AG04450 (cell line): ENCODE measurements at regions not wholly inside any gene's neighbourhood (a gene's known extent, or its start where the extent isn't known, plus 50 kb on each side); places are given as distances from the start of the nearest gene placed in this dataset.

Experiments used
- CTCF ChIA-PET: fragments of 300-600, 350-600 bp; formaldehyde crosslinking; extraction: SDS; loops from one replicate; lab custom pipeline; 2022; ENCODE audit warnings: antibody characterized with exemption, inconsistent platforms; lab: Charles Lee
- POLR2A ChIA-PET: fragments of 350-600 bp; formaldehyde crosslinking; extraction: SDS; loops from one replicate; lab custom pipeline; 2021; ENCODE audit warnings: antibody characterized with exemption, inconsistent platforms; lab: Yijun Ruan, JAX
- DNase-seq: peaks from one replicate; pipeline ENCODE4 v3.0.0-alpha.2; 2011; ENCODE audit warnings: low read depth, low spot score
- H3K27ac ChIP-seq: one replicate; pipeline ENCODE4 v1.5.1; 2012; ENCODE audit warnings: low read depth, low read length, control low read depth
- H3K27me3 ChIP-seq: one replicate; pipeline ENCODE4 v1.6.0; 2012; ENCODE audit warnings: low read length; ENCODE audit not compliant: control insufficient read depth, insufficient read depth
- H3K4me3 ChIP-seq: 2 replicates; pipeline ENCODE4 v1.5.1; 2011; ENCODE audit warnings: mild to moderate bottlenecking, low read depth, low read length, control low read depth
- H3K9me3 ChIP-seq: 2 replicates; pipeline ENCODE4 v1.5.1; 2012; ENCODE audit warnings: low read length; ENCODE audit not compliant: control insufficient read depth, insufficient read depth
- CTCF ChIP-seq: IDR thresholded peaks from 2 replicates; pipeline ENCODE4 v1.5.1; 2011; ENCODE audit warnings: low read depth, low read length, control low read depth, inconsistent platforms

- no peak for DNase-seq
- H3K4me3 ChIP-seq = no peak overlapping the region
- H3K27ac ChIP-seq = no peak overlapping the region
- TF ChIP-seq CTCF = no peak
- no peaks in the 10 kb centered on the region for H3K9me3 ChIP-seq
- no peaks in the 10 kb centered on the region for H3K27me3 ChIP-seq
- POLR2A ChIA-PET = no interaction called here
- CTCF ChIA-PET = no interaction called here
These were observed 298.6 kb downstream of the PABPC4L start for GRCh38 chr4:133903029-133903428.

- H3K27me3 ChIP-seq = no peaks in the 10 kb centered on the region
- no peak for DNase-seq
- no peak overlapping the region for H3K4me3 ChIP-seq
- TF ChIP-seq CTCF = no peak
- CTCF ChIA-PET = interaction anchor here (0.5 kb wide), 1 partner anchor 744 kb away, joined by 3 read pairs; no protein-coding TSS in a partner anchor
- POLR2A ChIA-PET = no interaction called here
- H3K27ac ChIP-seq = no peak overlapping the region
- no peaks in the 10 kb centered on the region for H3K9me3 ChIP-seq
These were observed 310.6 kb downstream of the PABPC4L start for GRCh38 chr4:133891011-133891410.

GRCh38 chr4:133887723-133888122, 313.9 kb downstream of the PABPC4L start:
- ChIA-PET POLR2A (no interaction called here), CTCF (no interaction called here)
- TF ChIP-seq CTCF = no peak
- no peaks in the 10 kb centered on the region for H3K9me3 ChIP-seq
- H3K4me3 ChIP-seq = no peak overlapping the region
- H3K27me3 ChIP-seq = no peaks in the 10 kb centered on the region
- DNase-seq = no peak
- H3K27ac ChIP-seq = no peak overlapping the region

- TF ChIP-seq CTCF = no peak
- H3K27ac ChIP-seq = no peak overlapping the region
- no peaks in the 10 kb centered on the region for H3K9me3 ChIP-seq
- no peak overlapping the region for H3K4me3 ChIP-seq
- DNase-seq = no peak
- no peaks in the 10 kb centered on the region for H3K27me3 ChIP-seq
- CTCF ChIA-PET = interaction anchor here (1.1 kb wide), 1 partner anchor 68 kb away, joined by 3 read pairs; no protein-coding TSS in a partner anchor
- POLR2A ChIA-PET = no interaction called here
These were observed 332.1 kb downstream of the PABPC4L start for GRCh38 chr4:133869486-133869885.

GRCh38 chr4:133868856-133869255, 332.7 kb downstream of the PABPC4L start:
- H3K9me3 ChIP-seq = no peaks in the 10 kb centered on the region
- no peak for DNase-seq
- H3K27ac ChIP-seq = no peak overlapping the region
- H3K4me3 ChIP-seq = no peak overlapping the region
- CTCF ChIA-PET = interaction anchor here (0.6 kb wide), 1 partner anchor 722 kb away, joined by 3 read pairs; no protein-coding TSS in a partner anchor
- POLR2A ChIA-PET = no interaction called here
- TF ChIP-seq CTCF = no peak
- no peaks in the 10 kb centered on the region for H3K27me3 ChIP-seq
